Trophoblast cell (in vitro differentiated cells and primary cell): ENCODE measurements at regions not wholly inside any gene's neighbourhood (a gene's known extent, or its start where the extent isn't known, plus 50 kb on each side); places are given as distances from the start of the nearest gene placed in this dataset.

Experiments
- DNase-seq, 2 donors: peaks; one replicate each; pipeline ENCODE4 v3.0.0-alpha.2; 2016
- H2AFZ ChIP-seq: 2 replicates; pipeline ENCODE4 v1.6.1; 2013; ENCODE audit warnings: low read length, moderate library complexity, mild to moderate bottlenecking; ENCODE audit not compliant: insufficient read depth, poor library complexity
- H2AK5ac ChIP-seq: 2 replicates; pipeline ENCODE4 v1.6.1; 2013; ENCODE audit warnings: mild to moderate bottlenecking, low read length
- H2BK120ac ChIP-seq: 2 replicates; pipeline ENCODE4 v1.6.1; 2013; ENCODE audit warnings: low read length, mild to moderate bottlenecking, moderate library complexity; ENCODE audit not compliant: insufficient read depth, poor library complexity
- H2BK12ac ChIP-seq: 2 replicates; pipeline ENCODE4 v1.6.1; 2013; ENCODE audit warnings: mild to moderate bottlenecking, low read length, moderate library complexity
- H2BK5ac ChIP-seq: 2 replicates; pipeline ENCODE4 v1.6.1; 2013; ENCODE audit warnings: low read length, low read depth, moderate library complexity, mild to moderate bottlenecking; ENCODE audit not compliant: poor library complexity
- H3K14ac ChIP-seq: 2 replicates; pipeline ENCODE4 v1.6.1; 2013; ENCODE audit warnings: mild to moderate bottlenecking, low read length
- H3K18ac ChIP-seq: 2 replicates; pipeline ENCODE4 v1.6.1; 2013; ENCODE audit warnings: mild to moderate bottlenecking, low read length
- H3K23ac ChIP-seq: 2 replicates; pipeline ENCODE4 v1.6.1; 2013; ENCODE audit warnings: low read length
- H3K27ac ChIP-seq: 2 replicates; pipeline ENCODE4 v1.5.1; 2013; ENCODE audit warnings: low read depth, mild to moderate bottlenecking, inconsistent platforms, low read length, moderate library complexity
- H3K27me3 ChIP-seq: 2 replicates; pipeline ENCODE4 v1.6.1; 2013; ENCODE audit warnings: inconsistent platforms, mild to moderate bottlenecking, low read length, moderate library complexity; ENCODE audit not compliant: insufficient read depth
- H3K36me3 ChIP-seq, 2 experiments: 1 replicate in 1 of 2; 2 replicates in 1 of 2; pipeline ENCODE4 v1.6.1; 2013; ENCODE audit warnings: low read length in 2 of 2, mild to moderate bottlenecking in 2 of 2, moderate library complexity in 1 of 2; ENCODE audit not compliant: insufficient read depth in 2 of 2, control insufficient read depth in 1 of 2
- H3K4ac ChIP-seq: 2 replicates; pipeline ENCODE4 v1.6.1; 2013; ENCODE audit warnings: low read depth, mild to moderate bottlenecking, low read length, moderate library complexity
- H3K4me1 ChIP-seq, 2 experiments: 1 replicate in 1 of 2; 2 replicates in 1 of 2; pipeline ENCODE4 v1.6.1; 2013; ENCODE audit warnings: low read length in 2 of 2, mild to moderate bottlenecking in 2 of 2, moderate library complexity in 1 of 2; ENCODE audit not compliant: insufficient read depth in 2 of 2, control insufficient read depth in 1 of 2
- H3K4me2 ChIP-seq: 2 replicates; pipeline ENCODE4 v1.6.1; 2013; ENCODE audit warnings: inconsistent platforms, mild to moderate bottlenecking, low read length, moderate library complexity
- H3K4me3 ChIP-seq: 2 replicates; pipeline ENCODE4 v1.5.1; 2013; ENCODE audit warnings: mild to moderate bottlenecking, low read depth, low read length, inconsistent platforms
- H3K79me1 ChIP-seq: one replicate; pipeline ENCODE4 v1.6.1; 2013; ENCODE audit warnings: low read length
- H3K79me2 ChIP-seq: 2 replicates; pipeline ENCODE4 v1.6.1; 2013; ENCODE audit warnings: low read length, mild to moderate bottlenecking; ENCODE audit not compliant: control insufficient read depth, insufficient read depth, poor library complexity
- H3K9ac ChIP-seq: 2 replicates; pipeline ENCODE4 v1.6.1; 2013; ENCODE audit warnings: mild to moderate bottlenecking, low read length
- H3K9me3 ChIP-seq: 2 replicates; pipeline ENCODE4 v1.6.1; 2013; ENCODE audit warnings: low read depth, mild to moderate bottlenecking, control low read depth, inconsistent platforms, low read length; ENCODE audit not compliant: insufficient read depth
- H4K12ac ChIP-seq: 2 replicates; pipeline ENCODE4 v1.6.1; 2013; ENCODE audit warnings: low read depth, mild to moderate bottlenecking, low read length, moderate library complexity
- H4K8ac ChIP-seq: 2 replicates; pipeline ENCODE4 v1.6.1; 2013; ENCODE audit warnings: low read depth, mild to moderate bottlenecking, low read length, moderate library complexity
- H4K91ac ChIP-seq: one replicate; pipeline ENCODE4 v1.6.1; 2013; ENCODE audit warnings: low read depth, mild to moderate bottlenecking, low read length, moderate library complexity
- WGBS: extraction: QIAGEN DNeasy Blood & Tissue Kit; methylation state at CpG from one replicate; pipeline ENCODE4 v1.1.7; 2013; ENCODE audit warnings: missing lambda C conversion rate; ENCODE audit not compliant: insufficient read length, insufficient coverage; ENCODE audit errors: extremely low coverage; 5-methylcytosine and 5-hydroxymethylcytosine counted together

GRCh38 chr1:14320986-14321385 lies 277.5 kb upstream of the KAZN start:
- no peaks in the 10 kb centered on the region for H3K79me1 ChIP-seq
- peaks cover 1% of the 10 kb centered on the region for H3K9me3 ChIP-seq
- H4K91ac ChIP-seq: no peak overlapping the region
- WGBS: no CpG with 5 or more reads among the region's 8 CpGs
- H3K23ac ChIP-seq: no peak overlapping the region
- DNase-seq: no peak
- no peak overlapping the region for H3K18ac ChIP-seq
- H2BK12ac ChIP-seq: no peak overlapping the region
- H2AK5ac ChIP-seq: no peak overlapping the region
- no peak overlapping the region for H2BK5ac ChIP-seq
- H3K27ac ChIP-seq: no peak overlapping the region
- H3K27me3 ChIP-seq: no peaks in the 10 kb centered on the region
- no peak overlapping the region for H3K14ac ChIP-seq
- H3K4me3 ChIP-seq: no peak overlapping the region
- no peak overlapping the region for H3K4ac ChIP-seq
- no peak overlapping the region for H4K12ac ChIP-seq
- no peaks in the 10 kb centered on the region for H3K36me3 ChIP-seq
- H4K8ac ChIP-seq: no peak overlapping the region
- no peaks in the 10 kb centered on the region for H3K79me2 ChIP-seq
- H2BK120ac ChIP-seq: no peak overlapping the region
- no peak overlapping the region for H3K9ac ChIP-seq
- H3K4me1 ChIP-seq: no peaks in the 10 kb centered on the region
- H3K4me2 ChIP-seq: no peak overlapping the region
- no peak overlapping the region for H2AFZ ChIP-seq

DNA sequence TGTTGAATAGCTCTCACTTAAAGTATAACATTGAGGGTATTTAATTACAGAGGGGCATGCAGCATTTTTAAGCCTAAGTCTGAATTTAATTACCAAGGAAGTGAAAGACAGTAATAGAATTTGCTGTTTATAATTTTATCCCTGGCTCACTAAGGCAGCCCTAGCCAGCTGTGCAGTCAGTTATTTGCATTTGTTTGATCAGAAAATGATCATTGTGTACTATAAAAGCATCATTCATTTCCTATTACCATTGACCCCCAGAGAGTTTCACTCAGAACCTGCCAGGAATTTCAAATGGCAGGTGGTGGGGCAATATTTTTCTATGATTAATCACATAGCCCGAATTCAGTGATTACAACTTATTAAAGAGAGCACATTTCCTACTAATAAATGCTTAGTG lies 277.1 kb upstream of the KAZN start:
- Histone ChIP-seq H3K27ac (no peak overlapping the region), H3K36me3 (no peaks in the 10 kb centered on the region), H2BK120ac (no peak overlapping the region), H3K27me3 (no peaks in the 10 kb centered on the region), H3K18ac (no peak overlapping the region), H2AK5ac (no peak overlapping the region), H3K4ac (no peak overlapping the region), H4K8ac (no peak overlapping the region), H3K4me3 (no peak overlapping the region), H3K9me3 (peaks cover 1% of the 10 kb centered on the region), H4K91ac (no peak overlapping the region), H2AFZ (no peak overlapping the region), H2BK5ac (no peak overlapping the region), H4K12ac (no peak overlapping the region), H3K4me1 (no peaks in the 10 kb centered on the region), H3K23ac (no peak overlapping the region), H3K9ac (no peak overlapping the region), H2BK12ac (no peak overlapping the region), H3K4me2 (no peak overlapping the region), H3K14ac (no peak overlapping the region), H3K79me1 (no peaks in the 10 kb centered on the region), H3K79me2 (no peaks in the 10 kb centered on the region)
- DNase-seq: no peak
- no CpG with 5 or more reads among the region's 1 CpG for WGBS

GRCh38 chr1:14323568-14324247 lies 274.8 kb upstream of the KAZN start:
- H2AK5ac ChIP-seq: no peak overlapping the region
- no peak overlapping the region for H2BK5ac ChIP-seq

DNA sequence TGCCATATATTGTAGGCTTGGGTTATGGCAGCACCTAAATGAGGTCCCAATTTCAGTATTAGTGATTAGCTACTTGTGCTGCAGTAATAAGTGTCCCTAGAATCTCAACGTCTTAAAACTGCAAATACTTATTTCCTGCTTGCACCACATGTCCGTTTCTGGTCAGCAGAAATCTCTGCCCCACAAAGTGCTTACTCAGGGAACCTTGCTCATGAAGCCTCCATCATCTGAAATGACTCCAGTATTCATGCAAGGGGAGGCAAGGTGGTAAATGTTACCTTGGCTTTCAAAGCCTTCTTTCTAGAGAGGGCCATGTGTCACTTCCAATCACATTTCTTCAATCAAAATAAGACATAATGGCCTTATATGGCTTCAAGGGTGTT lies 274.2 kb upstream of the KAZN start:
- WGBS: no CpG with 5 or more reads among the region's 2 CpGs
- Histone ChIP-seq H3K9ac (no peak overlapping the region), H3K4me3 (no peak overlapping the region), H3K36me3 (no peaks in the 10 kb centered on the region), H2BK5ac (no peak overlapping the region), H3K4me2 (no peak overlapping the region), H3K79me2 (no peaks in the 10 kb centered on the region), H3K4me1 (no peaks in the 10 kb centered on the region), H3K79me1 (no peaks in the 10 kb centered on the region), H2BK120ac (no peak overlapping the region), H3K4ac (no peak overlapping the region), H3K23ac (no peak overlapping the region), H2AFZ (no peak overlapping the region), H3K27ac (no peak overlapping the region), H4K91ac (no peak overlapping the region), H3K14ac (no peak overlapping the region), H4K8ac (no peak overlapping the region), H2AK5ac (no peak overlapping the region), H3K27me3 (no peaks in the 10 kb centered on the region), H3K9me3 (peaks cover 1% of the 10 kb centered on the region), H3K18ac (no peak overlapping the region), H4K12ac (no peak overlapping the region), H2BK12ac (no peak overlapping the region)
- DNase-seq: no peak

More at GRCh38 chr1:14323568-14324247, 274.8 kb upstream of the KAZN start:
- DNase-seq: no peak
- H3K14ac ChIP-seq: no peak overlapping the region
- no peaks in the 10 kb centered on the region for H3K4me1 ChIP-seq
- no peaks in the 10 kb centered on the region for H3K36me3 ChIP-seq
- H3K27ac ChIP-seq: no peak overlapping the region
- H3K79me1 ChIP-seq: no peaks in the 10 kb centered on the region
- H3K9ac ChIP-seq: no peak overlapping the region
- no peak overlapping the region for H2AFZ ChIP-seq
- H3K23ac ChIP-seq: no peak overlapping the region
- H3K4me3 ChIP-seq: no peak overlapping the region
- no peaks in the 10 kb centered on the region for H3K79me2 ChIP-seq
- no peaks in the 10 kb centered on the region for H3K27me3 ChIP-seq
- no peak overlapping the region for H3K4ac ChIP-seq
- H4K91ac ChIP-seq: no peak overlapping the region
- H3K18ac ChIP-seq: no peak overlapping the region
- H2BK12ac ChIP-seq: no peak overlapping the region
- no peak overlapping the region for H4K12ac ChIP-seq
- H4K8ac ChIP-seq: no peak overlapping the region
- no peak overlapping the region for H2BK120ac ChIP-seq
- no CpG with 5 or more reads among the region's 2 CpGs for WGBS
- H3K4me2 ChIP-seq: no peak overlapping the region
- H3K9me3 ChIP-seq: peaks cover 1% of the 10 kb centered on the region
